Effector memory CD4-positive, alpha-beta T cell (primary cell): ENCODE measurements at regions not wholly inside any gene's neighbourhood (a gene's known extent, or its start where the extent isn't known, plus 50 kb on each side); places are given as distances from the start of the nearest gene placed in this dataset.
"Not testable (repeated sequence)": the region's sequence is repeated elsewhere in the genome, so short reads cannot be mapped to it uniquely, and the experiment has no call there.

Experiments used
- DNase-seq, 3 donors: peaks; one replicate each; pipeline ENCODE4 v3.0.0-alpha.2; 2020
- H3K27ac ChIP-seq: 2 replicates; pipeline ENCODE4 v1.7.0; 2013; ENCODE audit warnings: mild to moderate bottlenecking, low read length, moderate library complexity; ENCODE audit not compliant: insufficient read depth, poor library complexity, severe bottlenecking
- H3K27me3 ChIP-seq: replicated peaks from 2 replicates; pipeline ENCODE4 v1.7.0; 2013; ENCODE audit warnings: mild to moderate bottlenecking, low read length; ENCODE audit not compliant: insufficient read depth, control insufficient read depth, poor library complexity, severe bottlenecking
- H3K36me3 ChIP-seq: 2 replicates; pipeline ENCODE4 v1.7.0; 2013; ENCODE audit warnings: mild to moderate bottlenecking, low read length, moderate library complexity; ENCODE audit not compliant: control insufficient read depth, insufficient read depth
- H3K4me1 ChIP-seq: 2 replicates; pipeline ENCODE4 v1.7.0; 2013; ENCODE audit warnings: low read length, mild to moderate bottlenecking; ENCODE audit not compliant: control insufficient read depth, insufficient read depth, poor library complexity, severe bottlenecking
- H3K4me3 ChIP-seq: 2 replicates; pipeline ENCODE4 v1.7.0; 2013; ENCODE audit warnings: low read length, low read depth, mild to moderate bottlenecking; ENCODE audit not compliant: insufficient read depth, poor library complexity, severe bottlenecking
- H3K9me3 ChIP-seq: 2 replicates; pipeline ENCODE4 v1.7.0; 2013; ENCODE audit warnings: mild to moderate bottlenecking, low read length, moderate library complexity; ENCODE audit not compliant: control insufficient read depth

DNA sequence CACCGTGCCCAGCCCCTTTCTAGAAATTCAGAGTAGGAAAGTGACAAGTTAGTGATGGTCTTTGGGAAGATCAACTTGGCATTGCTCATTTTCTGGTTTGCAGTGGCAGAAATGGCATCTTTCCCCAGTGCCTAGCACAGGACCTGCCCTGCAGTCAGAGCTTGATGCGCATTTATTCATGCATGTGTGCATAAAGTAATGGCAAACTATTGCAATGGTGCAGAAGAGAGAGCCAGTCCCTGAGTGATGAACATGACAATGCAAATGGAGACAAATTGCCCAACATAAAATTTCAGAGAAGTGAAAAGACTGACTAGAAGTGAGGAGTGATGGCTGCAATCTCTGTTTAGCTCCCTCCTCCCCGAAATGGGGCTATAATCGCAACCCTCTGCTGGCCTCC lies 268.2 kb downstream of the CCSER2 start:
- no peak for DNase-seq
- Histone ChIP-seq H3K27me3 (no peaks in the 10 kb centered on the region), H3K4me3 (no peak overlapping the region), H3K4me1 (no peaks in the 10 kb centered on the region), H3K9me3 (no peaks in the 10 kb centered on the region), H3K36me3 (no peaks in the 10 kb centered on the region), H3K27ac (no peak overlapping the region)

DNA sequence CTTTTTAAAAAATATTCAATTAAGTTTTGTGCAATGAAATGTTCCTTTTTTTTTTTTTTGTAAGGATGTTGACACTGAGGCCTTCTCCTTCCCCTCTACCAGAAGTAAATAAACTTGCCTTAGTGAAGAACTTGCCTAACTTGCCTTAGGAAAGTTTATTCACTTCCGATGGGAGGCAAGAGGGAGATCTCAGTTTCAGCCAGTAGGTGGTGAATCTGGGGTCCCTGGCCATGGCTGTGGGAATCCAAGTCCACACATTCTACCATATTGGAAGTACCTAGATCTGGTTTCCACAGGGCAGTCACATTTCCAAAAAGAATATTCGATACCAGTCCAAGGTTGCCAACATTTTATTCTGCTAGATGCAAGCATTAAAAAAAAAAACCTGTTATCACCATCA lies 270.9 kb downstream of the CCSER2 start:
- no peaks in the 10 kb centered on the region for H3K27me3 ChIP-seq

DNA sequence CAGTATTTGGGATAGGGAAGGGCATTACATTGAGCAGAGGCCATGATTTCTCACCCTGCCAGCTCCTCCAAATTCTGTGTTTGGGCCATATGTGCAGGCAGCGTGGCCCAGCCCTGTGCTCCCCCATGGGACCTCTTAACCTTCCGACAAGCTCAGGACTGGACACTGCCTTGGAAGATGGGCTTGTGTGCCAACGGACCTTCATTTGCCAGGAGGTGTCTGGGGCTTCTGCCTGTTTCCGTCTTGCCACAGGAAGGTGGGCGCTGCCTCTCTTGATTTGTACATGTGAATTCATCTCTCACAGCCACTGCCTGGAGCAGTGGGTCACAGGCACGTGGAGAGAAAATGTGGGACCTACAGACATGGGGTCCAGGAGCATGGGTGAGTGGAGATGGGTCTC lies 272.6 kb downstream of the CCSER2 start:
- no peaks in the 10 kb centered on the region for H3K36me3 ChIP-seq
- H3K9me3 ChIP-seq: no peaks in the 10 kb centered on the region
- no peak overlapping the region for H3K27ac ChIP-seq
- no peak overlapping the region for H3K4me3 ChIP-seq
- DNase-seq: no peak
- no peaks in the 10 kb centered on the region for H3K27me3 ChIP-seq
- H3K4me1 ChIP-seq: no peaks in the 10 kb centered on the region

More for the DNA sequence above, 270.9 kb downstream of the CCSER2 start:
- no peaks in the 10 kb centered on the region for H3K4me1 ChIP-seq
- H3K27ac ChIP-seq: no peak overlapping the region
- no peak for DNase-seq
- H3K9me3 ChIP-seq: no peaks in the 10 kb centered on the region
- no peaks in the 10 kb centered on the region for H3K36me3 ChIP-seq
- H3K4me3 ChIP-seq: no peak overlapping the region

DNA sequence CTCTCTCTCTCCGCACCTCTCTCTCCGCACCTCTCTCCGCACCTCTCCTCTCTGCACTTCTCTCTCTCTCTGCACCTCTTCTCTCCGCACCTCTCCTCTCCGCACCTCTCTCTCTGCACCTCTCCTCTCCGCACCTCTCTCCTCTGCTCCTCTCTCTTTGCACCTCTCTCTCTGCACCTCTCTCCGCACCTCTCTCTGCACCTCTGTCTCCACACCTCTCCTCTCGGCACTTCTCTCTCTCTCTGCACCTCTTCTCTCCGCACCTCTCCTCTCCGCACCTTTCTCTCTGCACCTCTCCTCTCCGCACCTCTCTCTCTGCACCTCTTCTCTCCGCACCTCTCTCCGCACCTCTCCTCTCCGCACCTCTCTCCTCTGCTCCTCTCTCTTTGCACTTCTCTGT lies 274.2 kb downstream of the CCSER2 start:
- H3K36me3 ChIP-seq, H3K9me3 ChIP-seq, H3K4me1 ChIP-seq, H3K4me3 ChIP-seq, DNase-seq, H3K27me3 ChIP-seq, H3K27ac ChIP-seq: not testable (repeated sequence)

DNA sequence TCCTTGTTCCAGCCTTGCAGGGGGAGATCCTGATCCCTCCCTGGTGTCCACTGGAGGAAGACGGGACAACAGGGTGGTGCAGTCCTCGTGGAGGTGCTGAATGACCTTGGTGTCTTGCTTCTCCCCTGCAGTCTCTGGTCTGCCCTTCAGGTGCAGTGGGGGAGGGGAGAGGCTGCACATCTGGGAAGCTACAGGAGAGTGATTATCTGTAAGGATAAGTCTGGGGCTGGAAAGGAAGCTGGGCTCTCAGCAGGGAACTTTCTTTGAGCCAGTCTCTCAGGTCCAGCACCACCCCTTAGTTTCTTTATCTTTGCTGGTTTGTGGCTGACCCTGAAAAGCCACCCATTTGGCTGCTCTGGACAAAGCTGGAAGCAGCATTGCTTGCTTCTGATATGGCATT lies 275.6 kb downstream of the CCSER2 start:
- H3K9me3 ChIP-seq: no peaks in the 10 kb centered on the region

DNA sequence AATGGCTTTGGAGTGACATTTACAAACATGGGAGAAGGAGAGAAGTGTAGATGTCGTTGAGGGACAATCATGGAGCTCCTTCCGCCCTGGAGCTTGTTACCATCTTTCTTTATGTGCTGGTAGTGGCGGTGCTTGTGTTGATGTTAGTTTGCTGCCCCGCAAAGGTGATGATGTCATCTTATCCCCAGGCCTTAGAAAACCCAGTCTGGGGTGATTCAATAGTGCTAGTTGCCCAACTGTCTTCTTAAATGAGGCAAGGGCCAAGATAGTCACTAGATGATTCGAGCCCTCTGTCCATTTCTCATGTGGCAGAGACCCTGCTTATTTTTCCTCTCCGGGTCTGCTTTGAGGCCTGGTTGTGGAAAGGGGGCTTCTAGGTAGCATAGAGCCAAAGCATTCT lies 277.4 kb downstream of the CCSER2 start:
- Histone ChIP-seq H3K4me3 (no peak overlapping the region), H3K36me3 (no peaks in the 10 kb centered on the region), H3K27ac (no peak overlapping the region), H3K27me3 (no peaks in the 10 kb centered on the region), H3K9me3 (no peaks in the 10 kb centered on the region), H3K4me1 (no peaks in the 10 kb centered on the region)
- no peak for DNase-seq

More for the DNA sequence above, 275.6 kb downstream of the CCSER2 start:
- no peaks in the 10 kb centered on the region for H3K4me1 ChIP-seq
- DNase-seq: no peak
- no peaks in the 10 kb centered on the region for H3K36me3 ChIP-seq
- H3K27ac ChIP-seq: no peak overlapping the region
- no peaks in the 10 kb centered on the region for H3K27me3 ChIP-seq
- no peak overlapping the region for H3K4me3 ChIP-seq

DNA sequence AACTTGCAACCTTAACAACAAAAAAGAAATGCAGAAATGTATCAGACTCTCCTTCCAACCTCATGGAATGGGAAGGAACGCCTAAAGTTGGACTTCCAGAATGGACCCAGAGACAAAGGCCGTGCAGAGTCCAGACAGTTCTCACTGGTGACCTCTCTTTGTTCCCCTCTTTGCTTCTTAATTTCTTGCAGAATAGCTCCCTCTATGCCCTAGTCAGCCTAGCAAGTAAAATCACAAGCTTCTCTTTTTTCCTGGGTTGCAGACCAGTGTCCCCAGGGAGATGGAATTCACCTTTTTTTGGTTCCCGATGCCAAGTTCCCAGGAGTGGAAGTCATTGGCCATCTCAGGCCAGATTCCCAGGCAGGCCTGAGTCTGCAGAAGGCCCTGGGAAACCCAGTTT lies 278.0 kb downstream of the CCSER2 start:
- Histone ChIP-seq H3K36me3 (no peaks in the 10 kb centered on the region), H3K4me3 (no peak overlapping the region), H3K9me3 (no peaks in the 10 kb centered on the region), H3K4me1 (no peaks in the 10 kb centered on the region), H3K27me3 (no peaks in the 10 kb centered on the region), H3K27ac (no peak overlapping the region)
- no peak for DNase-seq

DNA sequence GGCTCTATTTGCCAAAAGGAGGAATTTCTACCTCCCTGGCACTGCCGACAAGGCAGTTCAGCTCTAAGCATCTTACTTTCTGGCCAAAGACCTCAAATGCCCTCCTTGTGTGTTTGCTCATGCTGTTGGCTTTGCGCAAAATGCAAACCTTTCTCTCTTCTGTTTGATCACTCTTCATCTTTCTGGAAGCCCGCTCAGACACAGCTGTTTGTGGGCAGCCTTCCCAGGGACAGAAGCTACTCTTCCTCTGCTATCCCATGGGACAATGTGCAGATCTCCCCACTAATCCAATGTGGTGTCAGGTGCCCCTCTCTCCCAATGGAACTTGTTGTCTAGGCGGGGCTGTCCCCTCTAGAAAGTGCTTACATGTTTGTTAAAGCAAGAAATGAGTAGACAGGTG lies 278.7 kb downstream of the CCSER2 start:
- no peak for DNase-seq
- Histone ChIP-seq H3K9me3 (no peaks in the 10 kb centered on the region), H3K4me1 (no peaks in the 10 kb centered on the region), H3K36me3 (no peaks in the 10 kb centered on the region), H3K27ac (no peak overlapping the region), H3K4me3 (no peak overlapping the region), H3K27me3 (no peaks in the 10 kb centered on the region)

DNA sequence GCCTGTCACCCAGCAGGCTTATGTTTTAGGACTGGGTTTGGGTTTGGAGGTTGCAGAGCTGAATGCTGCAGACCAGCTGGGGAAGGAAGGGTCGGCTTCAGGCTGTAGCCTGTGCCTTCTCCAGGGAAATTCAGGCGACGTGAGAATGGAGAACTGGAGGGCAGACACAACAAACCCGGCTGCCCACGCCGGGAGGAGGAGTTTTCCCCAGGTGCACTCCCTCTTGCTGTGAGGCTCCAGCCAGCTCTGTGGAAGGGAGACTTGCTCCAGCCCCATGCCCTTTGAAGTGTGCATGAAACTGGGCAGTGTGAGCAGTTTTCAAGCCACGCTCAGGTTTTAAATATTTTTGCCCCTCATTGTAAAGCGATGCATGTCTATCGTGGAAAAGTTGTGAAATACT lies 279.1 kb downstream of the CCSER2 start:
- no peak overlapping the region for H3K27ac ChIP-seq
- no peaks in the 10 kb centered on the region for H3K4me1 ChIP-seq
- no peaks in the 10 kb centered on the region for H3K9me3 ChIP-seq
- H3K4me3 ChIP-seq: no peak overlapping the region
- H3K36me3 ChIP-seq: no peaks in the 10 kb centered on the region
- DNase-seq: no peak
- no peaks in the 10 kb centered on the region for H3K27me3 ChIP-seq

DNA sequence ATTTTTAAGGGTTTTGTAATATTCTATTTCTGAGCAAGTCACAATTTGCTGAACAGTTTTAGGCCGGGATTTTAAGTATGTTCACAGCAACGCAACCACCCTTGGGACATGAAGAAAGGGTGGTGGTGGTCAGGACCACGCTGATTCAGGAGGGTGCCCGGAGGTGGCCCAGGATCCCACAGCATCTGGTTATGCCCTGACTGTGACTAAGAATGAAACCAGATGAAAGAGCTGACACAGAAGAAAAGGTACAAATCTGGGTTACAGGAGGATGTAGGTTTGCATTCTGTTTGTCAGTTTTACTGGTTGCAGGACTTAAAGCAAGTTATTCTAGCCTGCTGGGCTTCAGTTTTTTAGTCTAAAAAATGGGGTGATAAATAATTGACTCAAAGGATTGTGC lies 279.7 kb downstream of the CCSER2 start:
- Histone ChIP-seq H3K4me3 (no peak overlapping the region), H3K4me1 (no peaks in the 10 kb centered on the region)
- DNase-seq: no peak

More for the DNA sequence above, 279.7 kb downstream of the CCSER2 start:
- H3K9me3 ChIP-seq: no peaks in the 10 kb centered on the region
- no peak overlapping the region for H3K27ac ChIP-seq
- no peaks in the 10 kb centered on the region for H3K36me3 ChIP-seq
- H3K27me3 ChIP-seq: no peaks in the 10 kb centered on the region
